Transverse colon (tissue), 4 donors: ENCODE measurements at regions not wholly inside any gene's neighbourhood (a gene's known extent, or its start where the extent isn't known, plus 50 kb on each side); places are given as distances from the start of the nearest gene placed in this dataset.

Experiments used
- CTCF ChIP-seq, 5 experiments: fragments of 200-600 bp in 3 of 5; fragments of 450-650 bp in 2 of 5; sonication (generic) in 3 of 5; IDR thresholded peaks; 1 replicate in 2 of 5; 2 replicates in 3 of 5; pipeline ENCODE4 v1.5.1; 2016 to 2017; ENCODE audit warnings: antibody characterized with exemption in 5 of 5, inconsistent platforms in 3 of 5, mild to moderate bottlenecking in 2 of 5, moderate library complexity in 1 of 5
- POLR2A ChIP-seq: fragments of 450-650 bp; IDR thresholded peaks from one replicate; pipeline ENCODE4 v1.6.1; 2016; ENCODE audit warnings: antibody characterized with exemption, mild to moderate bottlenecking, moderate library complexity
- POLR2AphosphoS5 ChIP-seq, 3 donors: sonication (generic); formaldehyde crosslinking; IDR thresholded peaks; one replicate each; pipeline ENCODE4 v1.6.1; 2016; ENCODE audit warnings: antibody characterized with exemption in 3 of 3

GRCh38 chr11:116384407-116384806 is 388.4 kb downstream of the BUD13 start:
- TF ChIP-seq POLR2A (no peak), CTCF (IDR thresholded peaks at IDR 0.05) (no peak), POLR2AphosphoS5 (IDR thresholded peaks at IDR 0.05) (no peak)
